NCI-H1092 (cell line): ENCODE measurements at regions not wholly inside any gene's neighbourhood (a gene's known extent, or its start where the extent isn't known, plus 50 kb on each side); places are given as distances from the start of the nearest gene placed in this dataset.
A peak's percentile ranks its signal among the peaks of the same experiment; 100 is the strongest.

Experiments used
- DNase-seq: peaks from one replicate; lab custom pipeline; 2025; lab: John Stamatoyannopoulos, UW

DNA sequence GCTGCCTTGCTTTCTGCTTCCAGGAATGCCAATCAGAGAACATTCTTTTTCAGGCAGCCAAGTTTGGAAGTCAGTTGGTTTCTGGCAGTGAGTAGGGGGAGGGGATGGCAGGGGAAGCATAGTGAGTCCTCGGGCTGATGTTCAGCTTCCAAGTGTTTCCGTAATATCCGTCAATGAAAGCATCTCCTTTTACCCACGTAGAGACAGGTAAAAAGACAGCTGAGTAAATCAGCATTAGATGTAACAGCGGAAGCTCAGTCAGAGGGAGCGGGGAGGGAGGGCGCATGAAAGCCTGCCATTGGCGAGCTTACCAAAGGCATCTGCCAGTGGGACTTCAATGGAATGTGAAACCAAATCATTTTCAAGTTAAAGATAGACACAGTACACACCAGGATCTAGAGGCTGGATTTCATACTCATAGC is 117.1 kb upstream of the DTNA start:
- no peak for DNase-seq

DNA sequence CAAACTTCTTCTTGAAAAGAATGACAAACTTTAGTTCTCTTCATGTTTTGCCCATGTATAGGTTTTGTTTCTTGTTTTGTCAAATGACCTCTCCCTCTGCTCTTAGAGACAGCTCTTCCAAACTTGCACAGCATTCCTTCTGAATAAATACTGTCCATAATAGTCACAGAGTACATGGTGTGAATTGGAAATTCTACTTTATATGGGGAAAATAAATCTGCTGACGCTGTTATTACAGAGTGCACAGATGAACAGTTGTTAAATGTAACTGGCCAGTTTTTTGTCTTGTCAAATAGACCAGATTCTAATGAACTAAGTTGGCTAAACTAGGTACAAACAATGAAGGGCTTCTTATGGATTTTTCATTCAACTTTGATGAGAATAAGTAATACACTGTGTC is 115.8 kb upstream of the DTNA start:
- DNase-seq, result no peak

DNA sequence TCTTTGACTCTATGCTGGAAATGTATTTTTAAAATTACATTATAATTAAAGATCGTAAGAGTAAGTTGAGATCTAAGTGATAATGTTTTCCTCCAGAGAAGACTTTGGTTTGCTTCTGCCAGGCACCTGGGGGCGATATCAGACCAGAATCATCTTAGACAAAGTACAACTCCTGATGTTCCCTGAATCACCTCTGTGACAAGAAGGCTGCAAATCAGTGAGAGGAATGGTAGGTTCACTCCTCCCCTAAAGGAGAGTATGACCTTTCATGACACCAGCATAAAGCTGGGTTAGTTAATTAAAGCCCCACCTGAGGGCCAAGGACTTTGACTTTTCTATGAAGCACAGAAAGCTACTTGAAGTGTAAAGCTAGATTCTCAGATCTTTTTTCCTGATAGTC is 114.4 kb upstream of the DTNA start:
- peak; percentile 35 for DNase-seq

DNA sequence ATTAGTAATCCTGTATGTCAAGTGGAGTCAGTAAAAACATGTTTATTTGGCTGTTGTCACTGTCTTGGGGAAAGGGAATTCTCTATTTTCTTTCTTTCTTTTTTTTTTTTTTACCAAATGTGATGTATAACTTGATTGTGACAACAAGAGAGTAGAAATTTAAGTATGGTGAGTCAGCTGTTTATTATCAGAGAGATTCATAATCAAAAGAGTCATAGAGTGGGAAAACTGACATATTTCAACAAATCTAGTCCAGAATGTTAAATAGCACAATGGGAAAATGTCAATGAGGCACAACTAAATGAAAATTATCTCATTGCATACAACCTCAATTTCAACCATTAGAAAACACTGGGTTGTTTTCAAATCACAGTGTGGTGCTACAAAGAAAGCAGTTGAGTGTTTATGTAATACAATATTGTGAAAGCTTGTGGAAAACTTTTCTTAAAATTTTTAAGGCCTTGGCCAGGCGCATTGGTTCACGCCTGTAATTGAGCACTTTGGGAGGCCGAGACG is 111.9 kb upstream of the DTNA start:
- DNase-seq, result no peak

DNA sequence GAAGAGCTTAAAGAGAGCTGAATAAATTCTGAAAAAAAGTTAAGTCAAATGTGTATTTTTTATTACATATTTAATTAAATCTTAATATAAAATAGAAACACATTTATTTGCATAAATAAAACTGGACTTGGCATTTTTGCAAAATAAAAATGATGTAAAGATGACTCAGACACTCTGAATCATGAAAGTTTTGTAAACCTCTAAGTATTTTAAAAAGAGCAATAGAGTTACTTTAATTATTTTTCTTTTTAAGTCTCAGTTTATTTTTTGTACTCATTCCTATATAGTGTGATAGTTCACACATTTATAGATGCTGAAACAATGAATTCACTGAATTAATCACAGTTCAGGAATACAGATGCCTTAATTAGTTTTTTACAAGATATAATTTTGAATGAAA is 109.9 kb upstream of the DTNA start:
- DNase-seq, result no peak

DNA sequence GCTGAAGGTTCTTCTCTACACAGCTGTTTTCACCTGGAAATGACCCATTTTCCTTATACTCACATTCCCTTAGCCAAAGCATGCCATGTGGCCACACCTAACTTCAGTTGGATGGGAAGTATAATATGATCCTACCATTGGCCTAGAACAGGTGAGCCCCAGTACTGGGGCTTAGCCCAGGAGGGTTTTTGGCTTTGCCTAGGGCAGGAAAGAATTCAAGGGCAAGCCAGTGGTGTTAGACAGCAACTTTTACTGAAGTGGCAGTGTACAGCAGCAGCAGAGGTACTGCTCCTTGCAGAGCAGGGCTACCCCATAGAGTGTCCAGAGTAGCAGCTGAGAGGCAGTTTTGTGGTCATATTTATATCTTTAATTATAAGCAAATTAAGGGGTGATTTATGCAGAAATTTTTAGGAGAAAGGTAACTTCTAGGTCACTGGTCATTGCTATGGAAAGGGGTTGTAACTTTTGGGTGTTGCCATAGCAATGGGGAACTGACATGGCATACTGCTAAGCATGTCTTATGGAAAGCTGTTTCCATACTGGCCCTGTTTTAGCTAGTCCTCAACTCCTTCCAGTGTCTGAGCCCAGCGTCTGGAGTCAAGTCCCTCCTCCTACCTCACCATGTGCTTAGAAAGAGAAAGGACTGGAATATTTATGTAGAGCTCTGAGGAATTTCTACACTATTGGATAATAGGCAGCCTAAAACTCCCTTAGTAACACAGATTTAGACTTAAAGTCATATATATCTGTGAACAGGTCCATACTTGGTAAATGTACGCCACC is 109.0 kb upstream of the DTNA start:
- DNase-seq, result no peak

DNA sequence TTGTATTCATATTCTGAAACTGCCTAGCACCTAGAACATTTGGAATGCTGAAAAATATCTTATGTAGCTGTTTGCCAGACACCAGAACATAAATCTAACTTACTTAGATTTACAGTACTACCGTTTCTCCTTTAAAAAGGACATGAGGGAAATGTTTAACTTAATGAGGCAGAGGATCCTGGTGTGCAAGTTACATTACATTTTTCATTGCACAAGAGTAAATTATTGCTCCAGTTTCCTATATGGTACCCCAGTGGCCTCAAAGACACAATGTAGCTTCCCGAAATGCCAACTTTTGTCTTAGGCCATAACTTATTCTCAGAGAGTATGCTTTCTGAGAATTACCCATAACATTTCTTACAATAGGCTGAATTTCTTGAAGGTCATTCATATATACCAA is 105.5 kb upstream of the DTNA start:
- DNase-seq, result no peak

DNA sequence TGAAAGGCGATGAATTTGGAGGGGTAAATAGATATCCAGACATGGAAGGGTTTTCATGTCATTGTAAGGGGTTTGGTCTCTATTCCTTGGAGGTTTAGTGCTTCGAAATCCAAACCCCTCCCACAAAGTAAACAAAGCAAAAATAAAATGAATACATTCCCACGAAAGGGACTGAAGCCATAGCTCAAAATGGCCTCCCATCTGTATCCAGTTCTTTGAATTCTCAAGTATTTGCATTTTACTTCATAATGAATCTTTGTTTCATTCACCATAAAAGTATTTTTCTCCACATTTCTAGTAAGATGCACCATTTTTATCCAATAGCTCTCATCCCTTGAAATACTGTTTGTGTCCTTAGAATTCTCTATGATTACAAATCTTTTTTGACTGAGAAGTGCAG is 103.2 kb upstream of the DTNA start:
- DNase-seq, result no peak

DNA sequence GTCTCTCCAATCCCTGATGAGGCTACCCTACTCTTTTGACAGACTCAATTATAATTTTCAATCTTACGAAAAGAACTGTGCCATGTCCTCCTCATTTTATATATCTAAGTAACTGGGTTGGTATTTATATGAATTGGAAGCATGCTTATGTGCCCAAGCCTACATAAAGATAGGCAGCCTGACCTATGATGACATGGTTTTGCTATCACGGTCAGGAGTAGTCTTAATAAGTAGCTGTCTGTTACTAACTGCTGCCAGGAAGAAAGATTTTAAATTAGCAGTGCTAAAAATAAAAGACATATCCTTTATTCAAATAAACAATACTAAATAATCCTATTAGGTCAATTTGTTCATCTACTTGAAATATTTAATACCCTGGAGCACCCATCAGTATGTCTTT is 102.0 kb upstream of the DTNA start:
- no peak for DNase-seq

DNA sequence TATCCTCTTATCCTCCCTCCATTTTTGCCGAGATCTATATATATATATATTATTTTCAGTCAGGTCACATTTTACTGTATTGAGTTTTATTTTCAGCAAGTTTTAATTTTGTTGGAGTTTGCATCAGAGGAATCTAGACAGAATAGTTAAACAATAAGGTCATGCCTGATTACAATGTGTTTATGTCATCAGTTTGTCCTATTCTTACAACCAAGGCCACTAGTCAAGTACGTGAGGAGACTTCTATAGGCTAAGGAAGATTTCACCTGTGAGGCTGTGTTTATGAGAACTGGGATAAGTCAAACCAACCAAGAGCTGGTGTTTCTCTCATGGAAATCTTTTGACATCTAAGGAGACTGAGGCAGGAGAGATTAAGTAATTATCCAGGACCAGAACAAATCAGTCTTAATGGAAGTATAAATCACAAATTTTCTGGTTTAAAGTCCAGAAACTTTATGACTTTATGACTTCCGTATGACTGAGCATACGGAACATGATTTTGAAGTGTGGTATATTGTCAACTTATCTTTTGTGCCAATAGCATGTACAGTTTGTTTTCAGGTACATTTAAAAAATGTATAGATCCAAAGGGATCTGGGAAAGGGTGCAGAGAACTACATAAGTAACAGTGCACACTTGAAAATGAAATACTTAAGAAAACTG is 100.0 kb upstream of the DTNA start:
- DNase-seq, result no peak

DNA sequence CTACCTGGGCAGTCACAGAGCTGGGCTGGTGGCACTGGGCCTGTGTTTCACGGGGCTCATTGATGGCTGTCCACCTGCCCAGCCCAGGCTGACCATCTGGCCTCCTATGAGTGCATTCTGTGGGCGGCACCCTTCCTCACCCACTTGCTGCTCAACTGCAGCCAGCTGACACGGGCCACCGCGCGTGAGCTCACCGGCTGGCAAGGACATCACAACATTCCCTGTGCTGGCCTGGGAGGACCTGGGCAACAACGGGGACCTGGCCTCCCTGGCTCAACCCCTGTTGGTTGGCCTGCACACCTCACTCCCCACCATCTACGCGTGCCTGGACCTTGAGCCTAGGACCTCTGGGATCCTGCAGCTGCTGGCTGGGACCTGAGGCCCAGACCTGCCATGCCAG is 98.2 kb upstream of the DTNA start:
- no peak for DNase-seq

DNA sequence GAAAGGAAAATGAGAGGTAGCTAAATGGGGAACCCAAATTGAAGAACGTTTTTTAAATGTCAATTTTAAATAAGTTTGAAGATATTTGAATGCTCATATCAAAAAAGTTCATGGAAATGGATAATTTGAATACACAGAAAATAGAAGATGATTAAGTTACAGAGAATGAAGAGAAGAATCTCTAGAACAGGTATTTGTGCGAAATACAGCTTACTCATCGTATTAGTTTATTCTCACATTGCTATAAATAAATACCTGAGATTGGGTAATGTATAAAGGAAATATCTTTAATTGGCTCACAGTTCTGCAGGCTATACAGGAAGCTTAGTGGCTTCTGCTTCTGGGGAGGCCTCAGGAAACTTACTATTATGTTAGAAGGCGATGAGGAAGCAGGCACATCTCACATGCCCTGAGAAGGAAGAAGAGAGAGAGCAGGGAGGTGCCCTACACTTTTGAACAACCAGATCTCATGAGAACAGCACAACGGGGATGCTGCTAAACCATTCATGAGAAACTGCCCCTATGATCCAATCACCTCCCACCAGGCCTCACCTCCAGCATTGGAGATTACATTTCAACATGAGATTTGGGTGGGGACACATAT is 89.7 kb upstream of the DTNA start:
- DNase-seq, result no peak

DNA sequence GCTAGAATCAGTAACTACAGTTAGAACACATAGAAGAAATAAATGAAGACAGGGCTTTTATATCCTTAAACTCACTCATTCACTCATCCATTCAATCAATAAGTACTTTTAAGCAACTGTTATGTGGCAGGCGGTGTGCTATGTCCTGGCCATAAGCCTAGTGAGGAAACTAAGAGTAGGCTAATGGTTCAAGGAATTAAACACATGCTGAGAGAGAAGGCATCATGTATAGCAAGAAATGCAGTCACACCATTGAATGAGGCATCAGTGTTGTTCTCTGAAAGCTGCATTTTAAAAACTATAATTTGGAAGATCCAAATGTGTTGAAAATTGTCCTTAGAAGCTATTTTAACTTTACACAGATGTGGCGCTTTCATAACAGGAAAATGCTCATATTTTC is 86.5 kb upstream of the DTNA start:
- DNase-seq, result no peak

DNA sequence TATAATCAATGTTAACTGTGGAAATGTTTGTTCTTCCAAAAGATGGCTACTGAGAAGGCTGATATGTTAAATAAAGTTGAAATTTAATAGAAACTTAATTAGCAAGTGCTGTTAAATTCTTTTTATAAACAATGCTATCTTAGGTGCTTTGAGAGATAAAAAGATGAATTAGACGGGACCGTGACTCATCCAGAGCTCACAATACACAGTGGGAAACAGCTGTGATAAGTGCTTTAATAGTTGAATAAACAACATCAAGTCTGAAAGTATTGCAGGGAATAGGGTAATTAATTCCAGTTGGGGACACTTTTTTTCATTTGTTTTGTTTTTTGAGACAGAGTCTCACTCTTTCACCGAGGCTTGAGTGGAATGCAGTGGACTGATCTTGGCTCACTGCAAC is 85.5 kb upstream of the DTNA start:
- DNase-seq, result no peak

DNA sequence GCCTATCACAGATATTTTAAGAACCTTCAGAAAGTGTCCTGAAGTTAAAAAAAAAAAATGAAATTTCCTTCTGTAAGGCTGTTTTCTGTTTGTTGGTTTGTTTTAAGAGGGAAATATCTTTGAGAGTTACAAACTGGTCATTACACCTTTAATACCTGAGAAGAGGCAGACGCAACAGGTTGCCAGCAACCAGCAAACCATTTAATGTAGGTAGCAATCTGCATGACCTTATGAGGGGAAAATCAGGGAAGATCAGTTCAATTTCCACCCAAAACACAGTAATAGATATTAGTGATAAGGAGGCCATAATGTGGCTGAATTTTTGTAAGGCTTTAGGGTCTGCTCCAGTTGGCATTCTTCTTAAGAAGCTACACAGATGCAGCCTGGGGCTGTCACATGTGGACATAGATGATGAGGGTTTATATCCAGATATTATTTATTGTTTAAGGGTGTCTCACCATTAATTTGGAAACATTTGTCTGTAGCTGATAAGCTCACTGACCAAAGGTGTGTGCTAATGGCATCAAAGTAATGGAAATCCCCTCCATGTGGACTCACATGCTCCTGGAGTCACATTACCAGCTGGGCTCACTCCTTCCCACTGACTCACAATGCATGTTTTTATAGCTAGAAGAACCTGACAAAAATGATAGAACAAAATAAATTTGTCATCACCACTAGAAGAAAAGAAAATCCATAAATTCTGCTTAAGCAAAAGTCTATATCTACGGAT is 83.5 kb upstream of the DTNA start:
- DNase-seq, result no peak

DNA sequence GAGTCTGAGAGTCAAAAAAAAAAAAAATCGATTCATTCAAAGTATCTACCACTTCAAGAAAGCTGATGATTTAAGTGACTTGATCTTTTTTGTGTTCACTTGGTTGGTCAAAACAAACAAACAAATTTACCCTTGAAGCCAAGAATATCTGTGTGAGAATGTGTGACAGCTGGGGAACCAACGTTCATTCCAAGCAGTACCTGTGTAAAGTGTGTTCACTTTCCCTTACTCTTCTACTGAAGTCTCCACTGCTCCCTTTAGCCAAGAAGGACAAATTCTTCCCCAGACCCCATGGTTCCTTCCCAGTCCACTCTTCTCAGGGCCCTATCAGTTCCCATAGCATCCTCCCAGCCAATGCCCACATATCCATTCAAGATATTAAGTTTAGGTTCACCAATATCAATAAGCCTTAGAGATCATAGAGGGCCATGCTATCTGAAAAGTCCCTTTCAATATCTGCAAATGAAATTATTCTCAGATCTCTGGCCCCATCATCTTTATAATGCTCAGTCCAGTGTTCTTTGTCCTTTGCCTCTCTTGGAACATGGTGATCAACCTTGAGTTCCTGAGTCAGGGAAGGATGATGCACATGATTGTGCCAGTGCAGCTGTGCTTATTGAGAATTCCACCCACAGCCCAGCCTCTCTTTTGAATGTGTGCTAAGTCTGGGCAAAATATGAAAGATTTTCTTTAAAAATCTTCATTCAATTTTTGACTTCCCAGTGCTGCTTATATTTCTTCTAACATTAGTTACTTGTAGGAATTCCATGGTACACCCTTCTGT is 82.8 kb upstream of the DTNA start:
- DNase-seq, result no peak

DNA sequence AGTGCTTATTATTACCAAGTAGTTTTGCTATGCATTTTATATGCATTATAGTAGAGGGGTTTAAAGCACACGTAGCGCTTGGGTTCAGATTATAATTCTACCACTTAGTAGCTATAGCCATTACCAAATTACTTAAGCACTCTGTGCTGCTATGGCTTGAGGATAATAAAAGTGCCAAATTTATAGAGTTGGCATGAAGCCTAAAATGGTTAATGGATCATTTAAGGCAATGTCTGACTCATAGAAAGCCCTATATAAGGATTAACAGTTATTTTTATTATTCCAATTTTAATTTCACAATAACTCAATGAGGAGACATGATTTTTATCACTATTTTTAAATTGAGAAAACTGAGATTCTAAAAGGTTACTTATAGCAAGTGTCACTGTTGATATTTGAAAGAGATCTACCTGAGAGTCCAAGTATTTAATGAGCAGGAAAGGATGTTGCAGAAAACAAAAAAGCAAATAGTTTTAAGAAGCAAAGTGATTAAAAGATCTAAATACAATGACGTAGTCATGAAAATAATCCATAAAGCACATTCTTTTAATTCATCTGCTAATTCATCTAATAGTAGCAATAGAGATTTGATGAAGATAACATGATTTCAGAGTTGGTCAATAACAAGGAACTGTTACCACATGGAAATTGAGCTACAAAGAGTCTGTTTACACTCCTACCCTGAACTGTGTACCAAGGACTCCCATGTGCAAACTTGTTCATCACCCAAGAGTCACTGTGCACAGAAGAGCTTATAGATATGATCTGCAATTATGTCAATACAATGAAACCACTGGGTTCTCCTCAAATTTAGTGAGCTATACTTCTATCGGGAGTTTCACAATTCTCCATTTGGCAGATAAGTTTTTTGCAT is 78.8 kb upstream of the DTNA start:
- no peak for DNase-seq

DNA sequence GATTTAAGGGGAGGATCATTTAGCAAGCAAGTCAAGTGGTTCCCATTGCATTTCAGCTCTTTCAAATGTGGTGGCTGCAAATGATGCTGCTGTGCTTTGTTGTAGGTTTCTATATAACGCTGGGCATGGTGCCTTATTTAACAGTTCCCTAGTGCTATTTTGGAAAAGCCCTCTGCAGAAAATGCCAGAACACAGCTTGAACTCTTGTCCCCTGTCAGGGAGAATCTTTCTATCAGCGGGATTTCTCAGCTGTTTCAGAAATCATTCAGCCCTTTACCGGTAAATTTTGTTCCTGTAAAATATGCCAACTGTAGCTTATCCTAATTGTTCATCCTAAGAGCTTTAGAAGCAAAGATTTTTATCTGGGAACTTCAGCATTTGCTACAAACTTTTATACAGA is 77.8 kb upstream of the DTNA start:
- no peak for DNase-seq

DNA sequence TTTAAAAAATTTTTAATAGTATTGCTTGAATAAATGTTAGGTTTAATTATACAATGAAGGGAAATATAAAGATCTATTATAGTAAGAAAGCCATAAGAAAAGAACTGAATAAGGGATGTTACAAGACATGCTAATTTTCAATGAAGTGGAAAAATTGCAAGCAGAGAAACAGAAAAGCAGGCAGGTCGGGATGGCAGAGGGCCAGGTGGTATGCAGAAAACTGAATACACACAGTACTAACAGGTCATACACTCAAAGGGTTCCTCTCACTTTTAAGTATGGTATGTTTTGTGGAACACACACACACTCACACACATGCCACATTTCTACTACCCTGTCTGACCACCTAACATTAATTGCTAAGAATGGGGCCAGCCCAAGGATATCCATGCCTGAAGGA is 76.7 kb upstream of the DTNA start:
- no peak for DNase-seq

DNA sequence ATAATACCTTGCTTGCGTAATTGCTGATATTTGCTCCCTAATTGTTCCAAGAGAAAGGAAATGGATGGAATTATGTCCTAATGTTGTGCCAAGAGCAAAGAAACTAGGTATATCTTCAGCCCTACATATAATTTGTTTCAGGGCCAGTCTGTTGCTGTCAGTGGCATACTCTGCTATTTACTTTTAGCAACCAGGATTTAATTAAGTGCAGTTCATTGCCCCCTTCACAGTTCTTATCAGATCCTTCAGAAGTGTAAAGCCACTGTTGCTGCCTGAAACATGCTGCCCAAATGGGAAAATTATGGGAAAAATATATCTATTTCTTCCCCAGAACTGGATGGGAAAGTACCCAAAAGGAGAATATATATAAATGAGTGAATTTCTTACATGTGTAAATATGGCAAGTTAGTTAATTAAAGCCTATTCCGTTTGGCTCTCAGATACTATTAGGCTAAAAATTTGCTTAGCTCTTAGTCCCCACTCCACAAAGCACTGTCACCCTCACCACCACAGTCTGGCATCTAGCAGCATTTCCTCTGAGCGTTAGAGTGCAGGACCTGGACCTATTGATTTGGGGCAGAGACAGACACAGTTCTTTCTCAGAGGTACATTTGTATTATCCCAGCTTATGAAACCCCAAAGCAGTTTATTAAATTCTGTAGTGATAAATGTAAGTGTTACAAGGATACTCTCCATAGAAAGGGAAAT is 72.8 kb upstream of the DTNA start:
- no peak for DNase-seq
